ENCODE measurements at regions not wholly inside any gene's neighbourhood (a gene's known extent, or its start where the extent isn't known, plus 50 kb on each side); places are given as distances from the start of the nearest gene placed in this dataset.
"Not testable (repeated sequence)": the region's sequence is repeated elsewhere in the genome, so short reads cannot be mapped to it uniquely, and the experiment has no call there.

DNA sequence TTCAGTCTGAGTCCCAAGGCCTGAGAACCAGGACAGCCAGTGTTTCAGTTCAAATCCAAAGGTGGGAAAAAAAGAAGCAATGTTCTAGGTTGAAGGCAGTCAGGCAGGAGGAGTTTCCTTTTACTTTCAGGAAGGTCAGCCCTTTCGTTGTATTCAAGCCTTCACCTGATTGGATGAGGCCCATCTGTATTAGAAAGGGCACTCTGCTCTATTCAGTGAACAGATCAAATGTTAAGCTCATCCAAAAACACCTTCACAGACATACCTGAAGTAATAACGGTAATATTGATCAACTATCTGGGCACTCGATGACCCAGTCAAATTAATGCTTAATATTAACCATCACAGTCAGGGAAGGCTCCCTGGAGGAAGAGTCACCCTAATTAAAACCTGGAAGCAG lies 60.9 kb downstream of the IRX5 start:
- H4K20me1 ChIP-seq (ENCODE audit: insufficient read depth): no peaks in the 10 kb centered on the region

DNA sequence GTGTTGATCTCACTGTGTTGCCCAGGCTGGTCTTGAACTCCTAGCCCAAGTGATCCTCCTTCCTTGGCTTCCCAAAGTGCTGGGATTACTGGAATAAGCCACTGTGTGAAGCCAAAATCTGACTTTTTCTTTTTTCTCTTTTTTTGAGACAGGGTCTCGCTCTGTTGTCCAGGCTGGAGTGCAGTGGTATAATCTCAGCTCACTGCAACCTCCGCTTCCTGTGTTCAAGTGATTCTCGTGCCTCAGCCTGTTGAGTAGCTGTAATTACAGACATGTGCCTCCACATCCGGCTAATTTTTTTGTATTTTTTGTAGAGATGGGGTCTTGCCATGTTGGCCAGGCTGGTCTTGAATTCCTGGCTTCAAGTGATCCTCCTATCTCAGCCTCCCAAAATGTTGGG lies 61.3 kb downstream of the IRX5 start:
- H3K4me2 ChIP-seq; H3K36me3 ChIP-seq (ENCODE audit: insufficient read depth); H4K20me1 ChIP-seq (ENCODE audit: insufficient read depth); H2AFZ ChIP-seq (ENCODE audit: low read depth); H3K9ac ChIP-seq; H3K79me2 ChIP-seq (ENCODE audit: insufficient read depth, low read depth); H3K27me3 ChIP-seq (ENCODE audit: insufficient read depth, low read depth); H3K27ac ChIP-seq; H3K4me1 ChIP-seq (ENCODE audit: low read depth, poor library complexity, severe bottlenecking); H3K4me3 ChIP-seq (IDR thresholded peaks at IDR 0.05; ENCODE audit: insufficient read depth, low read depth, low read length): not testable (repeated sequence)

More for the DNA sequence above, 60.9 kb downstream of the IRX5 start:
- H3K9ac ChIP-seq: no peak overlapping the region
- H3K27me3 ChIP-seq (ENCODE audit: insufficient read depth, low read depth): no peaks in the 10 kb centered on the region
- no peaks in the 10 kb centered on the region for H3K36me3 ChIP-seq (ENCODE audit: insufficient read depth)
- H3K4me3 ChIP-seq (IDR thresholded peaks at IDR 0.05; ENCODE audit: insufficient read depth, low read depth, low read length): no peak overlapping the region
- H3K79me2 ChIP-seq (ENCODE audit: insufficient read depth, low read depth): no peaks in the 10 kb centered on the region
- no peak for TF ChIP-seq CTCF (conservative IDR thresholded peaks at IDR 0.05; ENCODE audit: low read depth, low read length)
- H3K4me2 ChIP-seq: no peak overlapping the region
- no peaks in the 10 kb centered on the region for H3K4me1 ChIP-seq (ENCODE audit: low read depth, poor library complexity, severe bottlenecking)
- no peak overlapping the region for H3K27ac ChIP-seq
- no peak overlapping the region for H2AFZ ChIP-seq (ENCODE audit: low read depth)

- H3K36me3 ChIP-seq (ENCODE audit: insufficient read depth): no peaks in the 10 kb centered on the region
- H3K27ac ChIP-seq: no peak overlapping the region
- H3K4me1 ChIP-seq (ENCODE audit: low read depth, poor library complexity, severe bottlenecking): no peaks in the 10 kb centered on the region
- no peak overlapping the region for H2AFZ ChIP-seq (ENCODE audit: low read depth)
- H3K4me3 ChIP-seq (IDR thresholded peaks at IDR 0.05; ENCODE audit: insufficient read depth, low read depth, low read length): no peak overlapping the region
- no peaks in the 10 kb centered on the region for H3K27me3 ChIP-seq (ENCODE audit: insufficient read depth, low read depth)
- no peak overlapping the region for H3K4me2 ChIP-seq
- no peaks in the 10 kb centered on the region for H3K79me2 ChIP-seq (ENCODE audit: insufficient read depth, low read depth)
- no peaks in the 10 kb centered on the region for H4K20me1 ChIP-seq (ENCODE audit: insufficient read depth)
- TF ChIP-seq CTCF (conservative IDR thresholded peaks at IDR 0.05; ENCODE audit: low read depth, low read length): no peak
- no peak overlapping the region for H3K9ac ChIP-seq
These were observed 62.6 kb downstream of the IRX5 start for GRCh38 chr16:54993106-54993895.

DNA sequence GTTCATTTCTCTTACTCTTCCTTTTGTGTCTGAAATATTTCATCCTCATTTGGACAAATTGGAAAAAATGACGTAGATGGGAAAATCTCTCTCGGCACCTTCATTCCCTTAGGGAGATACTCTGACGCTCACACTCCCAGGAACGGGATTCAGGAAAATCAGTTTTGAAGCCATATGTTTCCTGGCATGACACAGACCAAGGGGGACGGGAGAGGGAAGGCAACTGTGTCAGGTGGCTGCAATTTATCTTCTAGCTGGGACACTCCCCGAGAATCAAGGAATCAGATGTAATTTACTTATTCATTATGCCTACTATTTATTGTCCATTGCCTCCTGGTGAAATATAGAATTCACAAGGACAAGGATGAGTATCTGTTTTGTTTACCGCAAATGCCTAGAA lies 65.5 kb downstream of the IRX5 start:
- Histone ChIP-seq H3K27ac (no peak overlapping the region), H3K79me2 (ENCODE audit: insufficient read depth, low read depth) (no peaks in the 10 kb centered on the region), H3K4me3 (IDR thresholded peaks at IDR 0.05; ENCODE audit: insufficient read depth, low read depth, low read length) (no peak overlapping the region), H3K4me2 (no peak overlapping the region), H2AFZ (ENCODE audit: low read depth) (no peak overlapping the region), H3K4me1 (ENCODE audit: low read depth, poor library complexity, severe bottlenecking) (no peaks in the 10 kb centered on the region), H4K20me1 (ENCODE audit: insufficient read depth) (no peaks in the 10 kb centered on the region), H3K9ac (no peak overlapping the region), H3K27me3 (ENCODE audit: insufficient read depth, low read depth) (no peaks in the 10 kb centered on the region), H3K36me3 (ENCODE audit: insufficient read depth) (no peaks in the 10 kb centered on the region)
- TF ChIP-seq CTCF (conservative IDR thresholded peaks at IDR 0.05; ENCODE audit: low read depth, low read length): no peak

DNA sequence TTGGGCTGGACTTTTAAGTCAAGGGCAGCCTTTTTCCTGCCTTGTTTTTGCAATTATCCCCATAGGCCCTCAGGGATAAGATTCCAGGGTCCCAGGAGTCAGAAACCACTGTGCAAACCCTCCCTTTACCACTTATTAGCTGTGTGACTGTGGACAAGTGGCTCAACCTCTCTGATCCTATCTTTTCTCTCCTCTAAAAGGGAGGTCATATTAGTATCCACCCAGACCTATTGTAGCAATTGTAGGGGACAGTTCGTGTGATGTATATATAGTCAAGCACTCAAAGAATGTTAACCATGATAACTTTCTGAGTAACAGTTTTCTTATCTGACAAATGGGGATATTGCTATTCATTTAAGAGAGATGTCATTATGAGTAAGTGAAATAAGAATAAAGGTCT lies 68.2 kb downstream of the IRX5 start:
- Histone ChIP-seq H3K27ac (no peak overlapping the region), H3K79me2 (ENCODE audit: insufficient read depth, low read depth) (no peaks in the 10 kb centered on the region), H3K4me1 (ENCODE audit: low read depth, poor library complexity, severe bottlenecking) (no peaks in the 10 kb centered on the region), H4K20me1 (ENCODE audit: insufficient read depth) (no peaks in the 10 kb centered on the region), H3K4me3 (IDR thresholded peaks at IDR 0.05; ENCODE audit: insufficient read depth, low read depth, low read length) (no peak overlapping the region), H3K4me2 (no peak overlapping the region), H3K9ac (no peak overlapping the region), H3K27me3 (ENCODE audit: insufficient read depth, low read depth) (no peaks in the 10 kb centered on the region), H3K36me3 (ENCODE audit: insufficient read depth) (no peaks in the 10 kb centered on the region), H2AFZ (ENCODE audit: low read depth) (no peak overlapping the region)
- no peak for TF ChIP-seq CTCF (conservative IDR thresholded peaks at IDR 0.05; ENCODE audit: low read depth, low read length)
